Activated naive CD8-positive, alpha-beta T cell treated with anti-CD3 and anti-CD28 coated beads, Interleukin-2, amount 10 ng/mL, durations not matched to agents 7 days and 5 days (primary cell): ENCODE measurements at regions not wholly inside any gene's neighbourhood (a gene's known extent, or its start where the extent isn't known, plus 50 kb on each side); places are given as distances from the start of the nearest gene placed in this dataset.
"Not testable (repeated sequence)": the region's sequence is repeated elsewhere in the genome, so short reads cannot be mapped to it uniquely, and the experiment has no call there.

Experiments used
- ATAC-seq: fragments of 150-1000 bp; cut with Tn5 transposase; one replicate; pipeline ENCODE4 v1.10.0; 2021; ENCODE audit warnings: low read depth, moderate library complexity
- POLR2A ChIA-PET: fragments of 350-600 bp; sonication (Branson Sonifier 250); formaldehyde crosslinking; loops from one replicate; lab custom pipeline; 2021; ENCODE audit warnings: antibody characterized with exemption; lab: Charles Lee
- DNase-seq: peaks from one replicate; pipeline ENCODE4 v3.0.0; 2021
- H3K27ac Mint-ChIP-seq: one replicate; pipeline ENCODE4 v1.8.0; 2022; ENCODE audit warnings: mild to moderate bottlenecking, mixed read lengths
- H3K27me3 Mint-ChIP-seq: one replicate; pipeline ENCODE4 v1.8.0; 2022; ENCODE audit warnings: mild to moderate bottlenecking, moderate library complexity, mixed read lengths
- H3K36me3 Mint-ChIP-seq: one replicate; pipeline ENCODE4 v1.8.0; 2021; ENCODE audit warnings: mild to moderate bottlenecking, mixed read lengths
- H3K4me1 Mint-ChIP-seq: one replicate; pipeline ENCODE4 v1.8.0; 2021; ENCODE audit warnings: mixed read lengths
- H3K4me3 Mint-ChIP-seq: one replicate; pipeline ENCODE4 v1.8.0; 2022; ENCODE audit warnings: mild to moderate bottlenecking, moderate library complexity, mixed read lengths
- H3K9me3 Mint-ChIP-seq: one replicate; pipeline ENCODE4 v1.8.0; 2021; ENCODE audit warnings: mixed read lengths

GRCh38 chr1:187615853-187616735, 787.3 kb downstream of the PLA2G4A start:
- H3K4me3 Mint-ChIP-seq, H3K4me1 Mint-ChIP-seq, H3K27me3 Mint-ChIP-seq, H3K27ac Mint-ChIP-seq, H3K36me3 Mint-ChIP-seq, DNase-seq, POLR2A ChIA-PET, ATAC-seq: not testable (repeated sequence)
- peaks cover 12% of the 10 kb centered on the region for H3K9me3 Mint-ChIP-seq

- H3K36me3 Mint-ChIP-seq, H3K27me3 Mint-ChIP-seq, H3K4me1 Mint-ChIP-seq, H3K27ac Mint-ChIP-seq, ATAC-seq, POLR2A ChIA-PET, H3K4me3 Mint-ChIP-seq, DNase-seq: not testable (repeated sequence)
- peaks cover 12% of the 10 kb centered on the region for H3K9me3 Mint-ChIP-seq
Measured at GRCh38 chr1:187616830-187617229, 788.1 kb downstream of the PLA2G4A start.

GRCh38 chr1:187617776-187618175, 789.0 kb downstream of the PLA2G4A start:
- H3K4me1 Mint-ChIP-seq = no peaks in the 10 kb centered on the region
- no peaks in the 10 kb centered on the region for H3K36me3 Mint-ChIP-seq
- peaks cover 12% of the 10 kb centered on the region for H3K9me3 Mint-ChIP-seq
- no peaks in the 10 kb centered on the region for H3K27me3 Mint-ChIP-seq
- H3K4me3 Mint-ChIP-seq = no peak overlapping the region
- POLR2A ChIA-PET = no interaction called here
- DNase-seq (no peak), ATAC-seq (no peak)
- no peak overlapping the region for H3K27ac Mint-ChIP-seq

DNA sequence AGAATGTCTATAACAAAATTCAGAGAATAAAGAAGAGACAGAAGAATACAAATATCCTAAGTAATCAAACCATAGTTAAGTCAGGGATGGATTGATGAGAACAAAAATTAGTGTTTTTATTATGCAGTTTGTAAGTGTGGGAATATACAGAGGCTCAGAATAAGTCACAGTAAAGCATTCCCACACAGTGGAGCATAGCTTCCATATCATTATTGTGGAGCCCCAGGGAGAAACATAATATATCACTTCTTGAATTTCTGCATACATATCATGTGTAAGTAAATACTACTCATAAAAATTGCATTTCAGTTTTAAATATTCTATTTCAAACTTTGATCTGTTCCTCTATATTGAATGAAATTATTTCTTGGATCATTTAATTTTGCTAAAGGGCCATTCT, 790.4 kb downstream of the PLA2G4A start:
- no peak overlapping the region for H3K4me3 Mint-ChIP-seq
- H3K27me3 Mint-ChIP-seq = no peaks in the 10 kb centered on the region
- no peak overlapping the region for H3K27ac Mint-ChIP-seq
- ATAC-seq (no peak), DNase-seq (no peak)
- H3K36me3 Mint-ChIP-seq = no peaks in the 10 kb centered on the region
- POLR2A ChIA-PET = no interaction called here
- H3K4me1 Mint-ChIP-seq = no peaks in the 10 kb centered on the region
- H3K9me3 Mint-ChIP-seq = peaks cover 13% of the 10 kb centered on the region

DNA sequence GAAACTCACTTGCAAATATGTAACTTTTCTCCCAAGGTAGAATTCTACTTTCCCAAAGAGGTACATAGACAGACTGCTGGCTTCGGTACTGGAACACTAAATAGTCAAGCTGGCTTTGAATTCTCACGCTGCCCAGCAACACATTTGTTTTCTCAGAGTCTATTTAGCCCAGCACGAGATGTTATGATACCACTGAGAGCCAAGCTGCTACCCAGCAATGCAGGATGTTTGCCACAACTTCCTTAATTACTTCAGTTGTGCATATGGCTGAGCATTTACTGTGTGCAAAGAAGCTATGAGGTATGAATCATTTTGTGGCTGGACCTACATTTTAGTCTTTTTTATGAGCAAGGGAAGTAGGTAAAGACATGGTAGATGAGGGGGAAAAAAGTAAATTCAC, 793.2 kb downstream of the PLA2G4A start:
- DNase-seq = no peak

DNA sequence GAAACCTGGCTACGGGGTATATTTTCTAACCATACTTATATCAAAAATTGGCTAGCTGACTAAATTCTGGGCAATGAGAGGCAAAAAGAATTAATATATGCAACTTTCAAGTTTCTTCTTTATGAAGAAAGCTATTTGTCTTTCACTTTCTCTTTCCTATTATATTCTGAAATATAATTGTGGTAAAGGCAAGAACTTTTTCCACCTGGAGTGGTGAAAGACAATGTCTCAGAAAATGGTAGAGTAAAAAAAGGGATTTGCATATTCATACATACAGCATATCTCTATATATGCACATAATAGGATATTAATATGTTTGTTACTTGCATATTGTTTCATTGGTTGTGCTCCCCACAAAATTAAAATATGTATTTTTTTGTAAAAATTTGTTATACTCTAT, 793.8 kb downstream of the PLA2G4A start:
- POLR2A ChIA-PET = no interaction called here
- no peak for DNase-seq
- peaks cover 10% of the 10 kb centered on the region for H3K9me3 Mint-ChIP-seq
- no peaks in the 10 kb centered on the region for H3K4me1 Mint-ChIP-seq
- ATAC-seq = no peak
- H3K27me3 Mint-ChIP-seq = no peaks in the 10 kb centered on the region
- no peak overlapping the region for H3K4me3 Mint-ChIP-seq
- no peaks in the 10 kb centered on the region for H3K36me3 Mint-ChIP-seq
- no peak overlapping the region for H3K27ac Mint-ChIP-seq

More for the DNA sequence above, 793.2 kb downstream of the PLA2G4A start:
- Mint-ChIP-seq H3K4me3 (no peak overlapping the region), H3K4me1 (no peaks in the 10 kb centered on the region), H3K9me3 (peaks cover 10% of the 10 kb centered on the region), H3K36me3 (no peaks in the 10 kb centered on the region), H3K27ac (no peak overlapping the region), H3K27me3 (no peaks in the 10 kb centered on the region)
- POLR2A ChIA-PET = no interaction called here
- ATAC-seq = no peak

GRCh38 chr1:187624812-187625545, 796.2 kb downstream of the PLA2G4A start:
- POLR2A ChIA-PET = no interaction called here
- Mint-ChIP-seq H3K4me3 (no peak overlapping the region), H3K27ac (no peak overlapping the region), H3K36me3 (no peaks in the 10 kb centered on the region), H3K4me1 (no peaks in the 10 kb centered on the region), H3K27me3 (no peaks in the 10 kb centered on the region), H3K9me3 (peaks cover 2% of the 10 kb centered on the region)
- ATAC-seq = no peak
- DNase-seq = no peak

DNA sequence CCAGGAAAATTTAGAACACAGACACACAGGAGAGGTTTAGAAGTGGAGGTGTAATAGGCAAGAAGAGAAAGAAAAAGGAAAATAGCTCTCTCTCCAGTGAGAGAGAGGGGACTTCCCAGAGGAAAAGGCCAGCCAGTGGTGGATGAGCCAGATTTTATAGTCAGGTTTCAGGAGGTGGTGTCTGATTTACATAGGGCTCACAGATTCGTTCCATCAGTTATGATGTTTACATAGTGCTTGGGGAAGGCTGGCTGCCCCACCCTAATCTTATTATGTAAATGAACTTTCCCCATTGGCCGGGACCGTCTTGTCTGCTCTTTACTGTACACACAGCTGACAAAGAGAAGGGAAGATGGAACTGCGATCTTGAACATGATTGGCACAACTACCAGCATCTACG, 797.3 kb downstream of the PLA2G4A start:
- Mint-ChIP-seq H3K4me1 (no peaks in the 10 kb centered on the region), H3K4me3 (no peak overlapping the region), H3K36me3 (no peaks in the 10 kb centered on the region), H3K9me3 (peaks cover 6% of the 10 kb centered on the region), H3K27me3 (no peaks in the 10 kb centered on the region), H3K27ac (no peak overlapping the region)
- DNase-seq = no peak
- POLR2A ChIA-PET = no interaction called here
- no peak for ATAC-seq

- Mint-ChIP-seq H3K27ac (no peak overlapping the region), H3K27me3 (no peaks in the 10 kb centered on the region), H3K36me3 (no peaks in the 10 kb centered on the region), H3K4me1 (no peaks in the 10 kb centered on the region), H3K9me3 (peaks cover 8% of the 10 kb centered on the region), H3K4me3 (no peak overlapping the region)
- POLR2A ChIA-PET = no interaction called here
- ATAC-seq = no peak
- no peak for DNase-seq
Measured at GRCh38 chr1:187627516-187627915, 798.8 kb downstream of the PLA2G4A start.

GRCh38 chr1:187629075-187629474, 800.3 kb downstream of the PLA2G4A start:
- no peaks in the 10 kb centered on the region for H3K36me3 Mint-ChIP-seq
- no peak for ATAC-seq
- H3K27me3 Mint-ChIP-seq = no peaks in the 10 kb centered on the region
- POLR2A ChIA-PET = no interaction called here
- H3K4me1 Mint-ChIP-seq = no peaks in the 10 kb centered on the region
- H3K9me3 Mint-ChIP-seq = peaks cover 7% of the 10 kb centered on the region
- H3K4me3 Mint-ChIP-seq = no peak overlapping the region
- DNase-seq = no peak
- no peak overlapping the region for H3K27ac Mint-ChIP-seq

DNA sequence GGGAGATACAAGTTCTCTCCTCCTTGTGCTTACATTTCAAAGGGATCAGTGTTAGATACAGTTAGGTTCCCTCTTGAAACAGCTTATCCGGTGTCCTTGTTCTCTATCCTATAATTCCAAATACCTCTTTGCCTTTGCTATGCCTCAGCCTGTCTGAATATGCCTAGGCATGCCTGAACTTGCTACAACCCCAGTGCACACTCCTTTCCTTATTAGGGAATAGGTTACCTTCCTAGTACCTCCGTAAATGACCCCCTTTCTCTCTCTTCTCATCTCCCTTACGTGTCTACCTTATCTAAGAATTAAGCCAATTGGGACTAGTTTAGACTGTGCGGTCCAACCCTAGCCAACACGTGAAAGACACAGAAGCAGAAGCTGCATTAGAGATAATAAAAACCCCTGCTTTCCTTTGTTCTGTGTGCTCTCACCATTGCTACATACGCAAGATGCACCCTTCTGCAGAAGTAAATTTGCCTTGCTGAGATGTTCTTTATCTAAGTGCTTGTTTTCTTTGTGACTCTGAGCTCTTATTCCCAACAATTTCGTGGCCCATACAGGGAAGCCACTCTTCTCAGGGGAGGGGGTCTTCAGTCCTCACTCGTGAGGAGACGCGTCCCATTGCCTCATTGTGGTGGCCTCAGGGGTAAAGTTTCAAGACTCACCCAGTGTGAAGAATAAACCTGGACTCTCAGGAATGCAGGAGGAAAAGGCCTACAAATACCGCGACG, 802.1 kb downstream of the PLA2G4A start:
- Mint-ChIP-seq H3K36me3 (no peaks in the 10 kb centered on the region), H3K4me3 (no peak overlapping the region), H3K4me1 (no peaks in the 10 kb centered on the region), H3K27me3 (no peaks in the 10 kb centered on the region), H3K9me3 (peaks cover 11% of the 10 kb centered on the region), H3K27ac (no peak overlapping the region)
- DNase-seq = no peak
- POLR2A ChIA-PET = no interaction called here
- ATAC-seq = no peak

DNA sequence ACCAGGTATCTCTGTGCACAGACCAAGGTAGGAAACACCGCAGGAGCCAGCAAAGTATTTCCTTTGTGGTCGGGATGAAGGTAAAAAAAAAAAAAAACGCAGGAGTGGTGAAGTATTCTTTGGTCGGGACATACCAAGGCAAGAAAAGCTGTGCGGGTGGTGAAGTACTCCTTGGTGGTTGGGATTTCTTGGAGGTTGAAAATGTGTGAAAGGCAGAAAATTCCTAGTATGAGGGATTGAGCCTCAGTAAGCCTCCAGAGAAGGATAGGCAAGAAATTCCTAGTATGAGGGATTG, 802.6 kb downstream of the PLA2G4A start:
- Mint-ChIP-seq H3K9me3 (peaks cover 11% of the 10 kb centered on the region), H3K4me1 (no peaks in the 10 kb centered on the region), H3K36me3 (no peaks in the 10 kb centered on the region), H3K27me3 (no peaks in the 10 kb centered on the region), H3K27ac (no peak overlapping the region), H3K4me3 (no peak overlapping the region)
- ATAC-seq = no peak
- DNase-seq = no peak
- POLR2A ChIA-PET = no interaction called here

DNA sequence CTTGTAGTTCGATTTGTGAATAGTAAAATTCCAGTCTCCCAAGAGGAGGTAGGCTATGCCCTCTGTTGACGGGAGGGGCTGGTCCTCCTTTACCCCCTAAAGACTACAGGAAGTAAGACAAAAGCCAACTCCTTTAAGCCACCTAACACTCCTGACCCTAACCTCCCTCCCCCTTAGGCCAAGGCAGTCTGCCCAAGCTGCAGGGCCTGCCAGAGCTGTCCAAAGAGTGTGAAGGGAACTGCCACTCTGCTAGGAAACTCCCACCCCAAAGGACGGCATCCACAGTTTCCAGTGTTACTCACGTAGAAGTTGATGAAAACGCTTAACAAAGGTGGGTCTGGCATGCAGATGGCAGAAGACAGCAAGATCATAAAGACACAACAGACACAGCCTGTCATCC, 803.2 kb downstream of the PLA2G4A start:
- Mint-ChIP-seq H3K27ac (no peak overlapping the region), H3K4me3 (no peak overlapping the region), H3K27me3 (no peaks in the 10 kb centered on the region), H3K9me3 (peaks cover 11% of the 10 kb centered on the region), H3K36me3 (no peaks in the 10 kb centered on the region), H3K4me1 (no peaks in the 10 kb centered on the region)
- ATAC-seq = no peak
- POLR2A ChIA-PET = no interaction called here
- no peak for DNase-seq
